ENCODE measurements at regions not wholly inside any gene's neighbourhood (a gene's known extent, or its start where the extent isn't known, plus 50 kb on each side); places are given as distances from the start of the nearest gene placed in this dataset.

DNA sequence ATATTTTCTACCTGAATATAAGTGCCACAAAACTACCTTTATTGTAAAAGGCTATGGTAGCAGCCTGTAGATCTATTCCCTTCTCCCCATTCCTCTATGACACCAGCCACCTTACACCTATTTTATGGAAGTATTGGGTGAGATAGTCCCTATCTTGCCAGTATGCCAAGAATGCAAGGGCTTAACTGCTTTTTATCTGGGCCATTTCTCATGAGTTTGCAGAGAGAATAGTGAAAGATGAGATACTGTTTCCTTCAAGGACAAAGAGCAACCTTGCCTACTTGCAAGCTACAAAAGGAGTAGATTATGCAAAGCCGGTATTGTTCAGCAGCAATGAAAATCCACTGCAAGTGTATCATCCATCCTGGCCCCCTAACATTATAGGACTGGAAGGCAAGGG lies 1775.6 kb upstream of the SEL1L start:
- TF ChIP-seq, protein P1, sequence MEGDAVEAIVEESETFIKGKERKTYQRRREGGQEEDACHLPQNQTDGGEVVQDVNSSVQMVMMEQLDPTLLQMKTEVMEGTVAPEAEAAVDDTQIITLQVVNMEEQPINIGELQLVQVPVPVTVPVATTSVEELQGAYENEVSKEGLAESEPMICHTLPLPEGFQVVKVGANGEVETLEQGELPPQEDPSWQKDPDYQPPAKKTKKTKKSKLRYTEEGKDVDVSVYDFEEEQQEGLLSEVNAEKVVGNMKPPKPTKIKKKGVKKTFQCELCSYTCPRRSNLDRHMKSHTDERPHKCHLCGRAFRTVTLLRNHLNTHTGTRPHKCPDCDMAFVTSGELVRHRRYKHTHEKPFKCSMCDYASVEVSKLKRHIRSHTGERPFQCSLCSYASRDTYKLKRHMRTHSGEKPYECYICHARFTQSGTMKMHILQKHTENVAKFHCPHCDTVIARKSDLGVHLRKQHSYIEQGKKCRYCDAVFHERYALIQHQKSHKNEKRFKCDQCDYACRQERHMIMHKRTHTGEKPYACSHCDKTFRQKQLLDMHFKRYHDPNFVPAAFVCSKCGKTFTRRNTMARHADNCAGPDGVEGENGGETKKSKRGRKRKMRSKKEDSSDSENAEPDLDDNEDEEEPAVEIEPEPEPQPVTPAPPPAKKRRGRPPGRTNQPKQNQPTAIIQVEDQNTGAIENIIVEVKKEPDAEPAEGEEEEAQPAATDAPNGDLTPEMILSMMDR (conservative IDR thresholded peaks at IDR 0.05; ENCODE audit: low read depth in 2 of 2): no peak
- no peak for TF ChIP-seq CREB1 (CRISPR knock-in tag; IDR thresholded peaks at IDR 0.05; ENCODE audit: low read depth)
- TF ChIP-seq EZH2 (IDR thresholded peaks at IDR 0.05; ENCODE audit: low read depth, unreplicated experiment): no peak
- no peak for TF ChIP-seq NANOG (IDR thresholded peaks at IDR 0.05; ENCODE audit: borderline replicate concordance)
- TF ChIP-seq, protein P2, sequence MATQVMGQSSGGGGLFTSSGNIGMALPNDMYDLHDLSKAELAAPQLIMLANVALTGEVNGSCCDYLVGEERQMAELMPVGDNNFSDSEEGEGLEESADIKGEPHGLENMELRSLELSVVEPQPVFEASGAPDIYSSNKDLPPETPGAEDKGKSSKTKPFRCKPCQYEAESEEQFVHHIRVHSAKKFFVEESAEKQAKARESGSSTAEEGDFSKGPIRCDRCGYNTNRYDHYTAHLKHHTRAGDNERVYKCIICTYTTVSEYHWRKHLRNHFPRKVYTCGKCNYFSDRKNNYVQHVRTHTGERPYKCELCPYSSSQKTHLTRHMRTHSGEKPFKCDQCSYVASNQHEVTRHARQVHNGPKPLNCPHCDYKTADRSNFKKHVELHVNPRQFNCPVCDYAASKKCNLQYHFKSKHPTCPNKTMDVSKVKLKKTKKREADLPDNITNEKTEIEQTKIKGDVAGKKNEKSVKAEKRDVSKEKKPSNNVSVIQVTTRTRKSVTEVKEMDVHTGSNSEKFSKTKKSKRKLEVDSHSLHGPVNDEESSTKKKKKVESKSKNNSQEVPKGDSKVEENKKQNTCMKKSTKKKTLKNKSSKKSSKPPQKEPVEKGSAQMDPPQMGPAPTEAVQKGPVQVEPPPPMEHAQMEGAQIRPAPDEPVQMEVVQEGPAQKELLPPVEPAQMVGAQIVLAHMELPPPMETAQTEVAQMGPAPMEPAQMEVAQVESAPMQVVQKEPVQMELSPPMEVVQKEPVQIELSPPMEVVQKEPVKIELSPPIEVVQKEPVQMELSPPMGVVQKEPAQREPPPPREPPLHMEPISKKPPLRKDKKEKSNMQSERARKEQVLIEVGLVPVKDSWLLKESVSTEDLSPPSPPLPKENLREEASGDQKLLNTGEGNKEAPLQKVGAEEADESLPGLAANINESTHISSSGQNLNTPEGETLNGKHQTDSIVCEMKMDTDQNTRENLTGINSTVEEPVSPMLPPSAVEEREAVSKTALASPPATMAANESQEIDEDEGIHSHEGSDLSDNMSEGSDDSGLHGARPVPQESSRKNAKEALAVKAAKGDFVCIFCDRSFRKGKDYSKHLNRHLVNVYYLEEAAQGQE (IDR thresholded peaks at IDR 0.05; ENCODE audit: unreplicated experiment): no peak
- no peak for TF ChIP-seq ETS1 (IDR thresholded peaks at IDR 0.05)
- no peak for TF ChIP-seq EZH2phosphoT487 (IDR thresholded peaks at IDR 0.05; ENCODE audit: unreplicated experiment)
- no peak for TF ChIP-seq JUNB (IDR thresholded peaks at IDR 0.05; ENCODE audit: unreplicated experiment)
- TF ChIP-seq POLR2AphosphoS5 (IDR thresholded peaks at IDR 0.05; ENCODE audit: low read depth): no peak

All from GM23338 (cell line).